Gastroesophageal sphincter (tissue), 3 donors: ENCODE measurements at regions not wholly inside any gene's neighbourhood (a gene's known extent, or its start where the extent isn't known, plus 50 kb on each side); places are given as distances from the start of the nearest gene placed in this dataset.

Source experiments
- POLR2A ChIP-seq, 2 donors: fragments of 450-650 bp; IDR thresholded peaks; one replicate each; pipeline ENCODE4 v1.6.1; 2017; ENCODE audit warnings: antibody characterized with exemption in 2 of 2, mild to moderate bottlenecking in 2 of 2, moderate library complexity in 1 of 2
- POLR2AphosphoS5 ChIP-seq: sonication (generic); formaldehyde crosslinking; IDR thresholded peaks from one replicate; pipeline ENCODE4 v1.6.1; 2017; ENCODE audit warnings: antibody characterized with exemption
- TF ChIP-seq, protein P1 (sequence below), 4 experiments: fragments of 200-600 bp in 2 of 4; fragments of 450-650 bp in 2 of 4; sonication (generic) in 1 of 4; IDR thresholded peaks; one replicate each; pipeline ENCODE4 v1.5.1; 2017 to 2019; ENCODE audit warnings: antibody characterized with exemption in 4 of 4, mild to moderate bottlenecking in 2 of 4, moderate library complexity in 2 of 4

GRCh38 chr3:178350763-178351162 lies 185.5 kb upstream of the KCNMB2 start:
- TF ChIP-seq POLR2AphosphoS5 (no peak), POLR2A (IDR thresholded peaks at IDR 0.05) (no peak)
- TF ChIP-seq, protein P1, sequence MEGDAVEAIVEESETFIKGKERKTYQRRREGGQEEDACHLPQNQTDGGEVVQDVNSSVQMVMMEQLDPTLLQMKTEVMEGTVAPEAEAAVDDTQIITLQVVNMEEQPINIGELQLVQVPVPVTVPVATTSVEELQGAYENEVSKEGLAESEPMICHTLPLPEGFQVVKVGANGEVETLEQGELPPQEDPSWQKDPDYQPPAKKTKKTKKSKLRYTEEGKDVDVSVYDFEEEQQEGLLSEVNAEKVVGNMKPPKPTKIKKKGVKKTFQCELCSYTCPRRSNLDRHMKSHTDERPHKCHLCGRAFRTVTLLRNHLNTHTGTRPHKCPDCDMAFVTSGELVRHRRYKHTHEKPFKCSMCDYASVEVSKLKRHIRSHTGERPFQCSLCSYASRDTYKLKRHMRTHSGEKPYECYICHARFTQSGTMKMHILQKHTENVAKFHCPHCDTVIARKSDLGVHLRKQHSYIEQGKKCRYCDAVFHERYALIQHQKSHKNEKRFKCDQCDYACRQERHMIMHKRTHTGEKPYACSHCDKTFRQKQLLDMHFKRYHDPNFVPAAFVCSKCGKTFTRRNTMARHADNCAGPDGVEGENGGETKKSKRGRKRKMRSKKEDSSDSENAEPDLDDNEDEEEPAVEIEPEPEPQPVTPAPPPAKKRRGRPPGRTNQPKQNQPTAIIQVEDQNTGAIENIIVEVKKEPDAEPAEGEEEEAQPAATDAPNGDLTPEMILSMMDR (IDR thresholded peaks at IDR 0.05) = no peak
